HCT116 (cell line): ENCODE measurements at regions not wholly inside any gene's neighbourhood (a gene's known extent, or its start where the extent isn't known, plus 50 kb on each side); places are given as distances from the start of the nearest gene placed in this dataset.

Experiments
- ATAC-seq: fragments of 200-7000 bp; cut with Tn5 transposase; 2 replicates; pipeline ENCODE4 v1.9.1; 2020; ENCODE audit warnings: mild to moderate bottlenecking, moderate library complexity
- BruUV-seq: library from RNA; stranded (reverse); fragments of 400-500 nt; replicated peaks from 2 replicates; lab custom pipeline; 2021; lab: Mats Ljungman, UMichigan
- CTCF ChIA-PET: fragments of 300-600 bp; sonication (Branson Sonifier 250); formaldehyde crosslinking; loops from one replicate; lab custom pipeline; 2021; ENCODE audit warnings: antibody characterized with exemption; lab: Charles Lee
- POLR2A ChIA-PET: fragments of 300-600, 350-600 bp; sonication (Branson Sonifier 250); formaldehyde crosslinking; loops from one replicate; lab custom pipeline; 2021; ENCODE audit warnings: antibody characterized with exemption; lab: Charles Lee
- RAD21 ChIA-PET, 2 experiments: fragments of 300-600 bp; sonication (Branson Sonifier 250); formaldehyde crosslinking; loops; one replicate each; lab custom pipeline; 2023; ENCODE audit warnings: low total read pairs in 2 of 2; ENCODE audit not compliant: uncharacterized antibody in 2 of 2, unreplicated experiment in 2 of 2, low non-redundant PET in 1 of 2; lab: Charles Lee
- DNase-seq: peaks from one replicate; pipeline ENCODE4 v3.0.0-alpha.2; 2010; ENCODE audit warnings: low read depth, low spot score
- H2AFZ ChIP-seq: fragments of 200-600 bp; shearing (Covaris generic), sonication (generic); 2 replicates; pipeline ENCODE4 v1.6.1; 2017; ENCODE audit warnings: low read depth, mixed run types, mixed read lengths, antibody characterized with exemption, low read length; ENCODE audit not compliant: poor library complexity, severe bottlenecking
- H3K27ac ChIP-seq: 2 replicates; pipeline ENCODE4 v1.5.1; 2012; ENCODE audit warnings: low read depth, low read length
- H3K27me3 ChIP-seq: fragments of 200-600 bp; sonication (generic); 2 replicates; pipeline ENCODE4 v1.6.1; 2016; ENCODE audit warnings: mixed run types, low read length, mixed read lengths; ENCODE audit not compliant: insufficient read depth
- H3K36me3 ChIP-seq, 2 experiments: fragments of 200-500 bp in 1 of 2; fragments of 200-600 bp in 1 of 2; sonication (Bioruptor generic) in 1 of 2; sonication (generic) in 1 of 2; 2 replicates each; pipeline versions ENCODE4 v1.5.1 to v1.6.1; 2014 to 2016; ENCODE audit warnings: low read length in 2 of 2, inconsistent platforms in 1 of 2, mixed read lengths in 1 of 2, mixed run types in 1 of 2; ENCODE audit not compliant: insufficient read depth in 2 of 2, control insufficient read depth in 1 of 2
- H3K4me1 ChIP-seq, 2 experiments: fragments of 200-600 bp in 1 of 2; sonication (generic) in 1 of 2; 2 replicates each; pipeline versions ENCODE4 v1.5.1 to v1.6.1; 2012 to 2017; ENCODE audit warnings: low read length in 2 of 2, inconsistent platforms in 1 of 2, mild to moderate bottlenecking in 1 of 2, mixed read lengths in 1 of 2, mixed run types in 1 of 2, moderate library complexity in 1 of 2; ENCODE audit not compliant: insufficient read depth in 2 of 2, control insufficient read depth in 1 of 2
- H3K4me2 ChIP-seq: fragments of 200-600 bp; sonication (generic); 2 replicates; pipeline ENCODE4 v1.6.1; 2017; ENCODE audit warnings: mixed run types, low read length, mixed read lengths
- H3K4me3 ChIP-seq, 2 experiments: fragments of 200-600 bp in 1 of 2; sonication (generic) in 1 of 2; replicated peaks in 1 of 2; 2 replicates each; pipeline ENCODE4 v1.5.1; 2011 to 2016; ENCODE audit warnings: low read length in 2 of 2, control low read depth in 1 of 2, low read depth in 1 of 2, mild to moderate bottlenecking in 1 of 2, mixed read lengths in 1 of 2, mixed run types in 1 of 2
- H3K79me2 ChIP-seq: fragments of 200-600 bp; sonication (generic); 2 replicates; pipeline ENCODE4 v1.6.1; 2017; ENCODE audit warnings: mild to moderate bottlenecking, mixed run types, low read length, moderate library complexity, mixed read lengths; ENCODE audit not compliant: insufficient read depth
- H3K9ac ChIP-seq: fragments of 200-600 bp; sonication (generic); 2 replicates; pipeline ENCODE4 v1.6.1; 2016; ENCODE audit warnings: low read length, mixed read lengths
- H3K9me2 ChIP-seq: fragments of 200-600 bp; sonication (generic), shearing (Covaris generic); 2 replicates; pipeline ENCODE4 v1.6.1; 2017; ENCODE audit warnings: mixed run types, mild to moderate bottlenecking, moderate library complexity; ENCODE audit not compliant: insufficient read depth
- H3K9me3 ChIP-seq, 2 experiments: fragments of 200-500 bp in 1 of 2; fragments of 200-600 bp in 1 of 2; sonication (Bioruptor generic) in 1 of 2; sonication (generic) in 1 of 2; 2 replicates each; pipeline ENCODE4 v1.6.1; 2014 to 2017; ENCODE audit warnings: low read length in 2 of 2, mixed read lengths in 2 of 2, inconsistent platforms in 1 of 2, low read depth in 1 of 2, mild to moderate bottlenecking in 1 of 2, mixed run types in 1 of 2, moderate library complexity in 1 of 2; ENCODE audit not compliant: control insufficient read depth in 1 of 2, insufficient read depth in 1 of 2
- H4K20me1 ChIP-seq: fragments of 200-600 bp; sonication (generic), shearing (Covaris generic); 2 replicates; pipeline ENCODE4 v1.6.1; 2017; ENCODE audit warnings: mixed run types, mild to moderate bottlenecking, moderate library complexity; ENCODE audit not compliant: insufficient read depth
- FOSL1 ChIP-seq: IDR thresholded peaks from 2 replicates; pipeline ENCODE4 v1.6.1; 2012; ENCODE audit warnings: low read depth
- POLR2A ChIP-seq: IDR thresholded peaks from 2 replicates; pipeline ENCODE4 v1.7.0; 2011; ENCODE audit warnings: borderline replicate concordance; ENCODE audit not compliant: insufficient read depth, insufficient read length; ENCODE audit errors: extremely low read depth
- POLR2AphosphoS5 ChIP-seq: IDR thresholded peaks from 2 replicates; pipeline ENCODE4 v1.6.1; 2011; ENCODE audit warnings: mild to moderate bottlenecking, low read depth, low read length, moderate library complexity
- RAD21 ChIP-seq: IDR thresholded peaks from 2 replicates; pipeline ENCODE4 v1.6.1; 2012; ENCODE audit warnings: low read depth, mild to moderate bottlenecking
- ZFX ChIP-seq: fragments of 450-650 bp; IDR thresholded peaks from 2 replicates; pipeline ENCODE4 v1.6.1; 2017
- intact Hi-C: fragments of 100-400 bp; cut with micrococcal nuclease; formaldehyde crosslinking; loops from 2 replicates; pipeline ENCODE4 v1.10.0; 2022
- TF ChIP-seq, protein P1 (sequence below): IDR thresholded peaks from 2 replicates; pipeline ENCODE4 v1.6.1; 2012
- TF ChIP-seq, protein P2 (sequence below): IDR thresholded peaks from 2 replicates; pipeline ENCODE4 v1.6.1; 2011; ENCODE audit warnings: mild to moderate bottlenecking, low read length, moderate library complexity; ENCODE audit not compliant: insufficient replicate concordance; ENCODE audit errors: extremely low read depth

DNA sequence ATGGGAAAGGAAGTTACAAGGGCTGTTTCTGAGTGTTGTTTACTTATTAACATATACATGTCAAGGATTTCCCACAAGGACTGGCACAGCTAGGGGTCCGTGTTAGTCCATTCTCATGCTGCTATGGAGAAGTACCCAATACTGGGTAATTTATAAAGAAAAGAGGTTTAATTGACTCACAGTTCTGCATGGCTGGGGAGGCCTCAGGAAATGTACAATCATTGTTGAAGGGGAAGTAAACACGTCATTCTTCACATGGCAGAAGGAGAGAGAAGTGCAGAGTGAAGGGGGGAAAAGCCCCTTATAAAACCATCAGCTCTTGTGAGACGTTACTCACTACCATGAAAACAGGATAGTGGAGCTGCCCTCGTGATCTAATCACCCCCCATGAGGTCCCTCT lies 128.9 kb upstream of the CELF4 start (continued):
- TF ChIP-seq RAD21 (no peak), FOSL1 (no peak)
- TF ChIP-seq, protein P1, sequence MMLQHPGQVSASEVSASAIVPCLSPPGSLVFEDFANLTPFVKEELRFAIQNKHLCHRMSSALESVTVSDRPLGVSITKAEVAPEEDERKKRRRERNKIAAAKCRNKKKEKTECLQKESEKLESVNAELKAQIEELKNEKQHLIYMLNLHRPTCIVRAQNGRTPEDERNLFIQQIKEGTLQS, result no peak
- TF ChIP-seq, all 23 proteins: peak for 0

DNA sequence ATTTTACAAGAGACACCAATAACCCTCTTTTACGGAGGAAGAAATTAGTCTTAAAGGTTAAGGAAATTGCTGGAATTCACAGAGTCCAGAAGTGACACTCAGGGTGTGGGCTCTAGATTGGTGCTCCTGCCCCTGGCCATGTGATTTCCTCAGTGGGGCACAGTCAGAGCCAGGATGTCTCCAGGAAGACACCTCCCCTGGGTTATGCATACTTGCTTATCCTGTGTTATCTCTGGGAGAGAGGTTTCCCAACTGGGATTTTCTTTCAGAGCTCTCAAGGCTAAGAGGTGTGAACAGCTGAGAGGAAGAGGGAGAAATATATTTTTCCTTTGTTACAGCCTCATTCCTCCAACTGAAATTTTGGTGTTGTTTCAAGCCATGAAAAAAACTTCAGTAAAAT lies 125.6 kb upstream of the CELF4 start:
- TF ChIP-seq POLR2A (no peak), FOSL1 (no peak), ZFX (no peak), POLR2AphosphoS5 (no peak)
- TF ChIP-seq, protein P2, sequence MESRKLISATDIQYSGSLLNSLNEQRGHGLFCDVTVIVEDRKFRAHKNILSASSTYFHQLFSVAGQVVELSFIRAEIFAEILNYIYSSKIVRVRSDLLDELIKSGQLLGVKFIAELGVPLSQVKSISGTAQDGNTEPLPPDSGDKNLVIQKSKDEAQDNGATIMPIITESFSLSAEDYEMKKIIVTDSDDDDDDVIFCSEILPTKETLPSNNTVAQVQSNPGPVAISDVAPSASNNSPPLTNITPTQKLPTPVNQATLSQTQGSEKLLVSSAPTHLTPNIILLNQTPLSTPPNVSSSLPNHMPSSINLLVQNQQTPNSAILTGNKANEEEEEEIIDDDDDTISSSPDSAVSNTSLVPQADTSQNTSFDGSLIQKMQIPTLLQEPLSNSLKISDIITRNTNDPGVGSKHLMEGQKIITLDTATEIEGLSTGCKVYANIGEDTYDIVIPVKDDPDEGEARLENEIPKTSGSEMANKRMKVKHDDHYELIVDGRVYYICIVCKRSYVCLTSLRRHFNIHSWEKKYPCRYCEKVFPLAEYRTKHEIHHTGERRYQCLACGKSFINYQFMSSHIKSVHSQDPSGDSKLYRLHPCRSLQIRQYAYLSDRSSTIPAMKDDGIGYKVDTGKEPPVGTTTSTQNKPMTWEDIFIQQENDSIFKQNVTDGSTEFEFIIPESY, result no peak
- intact Hi-C loops, result no loop called here
- Histone ChIP-seq H4K20me1 (no peaks in the 10 kb centered on the region), H3K4me3 (no peak overlapping the region), H3K4me1 (no peaks in the 10 kb centered on the region), H3K36me3 (no peaks in the 10 kb centered on the region), H3K27ac (no peak overlapping the region), H3K79me2 (no peaks in the 10 kb centered on the region), H2AFZ (no peak overlapping the region), H3K4me2 (no peak overlapping the region), H3K9me3 (no peaks in the 10 kb centered on the region), H3K9ac (no peak overlapping the region), H3K27me3 (no peaks in the 10 kb centered on the region), H3K9me2 (no peaks in the 10 kb centered on the region)
- ChIA-PET CTCF (no interaction called here), RAD21 (no interaction called here), POLR2A (no interaction called here)
- BruUV-seq, result no TSS peak
- ATAC-seq (no peak), DNase-seq (no peak)
